CD4-positive, alpha-beta T cell treated with Interleukin-12 subunit alpha and Interleukin-12 subunit beta, for 1 hour (primary cell): ENCODE measurements at regions not wholly inside any gene's neighbourhood (a gene's known extent, or its start where the extent isn't known, plus 50 kb on each side); places are given as distances from the start of the nearest gene placed in this dataset.

ENCODE experiments used
- DNase-seq: peaks from one replicate; pipeline ENCODE4 v3.0.0-alpha.2; 2020

DNA sequence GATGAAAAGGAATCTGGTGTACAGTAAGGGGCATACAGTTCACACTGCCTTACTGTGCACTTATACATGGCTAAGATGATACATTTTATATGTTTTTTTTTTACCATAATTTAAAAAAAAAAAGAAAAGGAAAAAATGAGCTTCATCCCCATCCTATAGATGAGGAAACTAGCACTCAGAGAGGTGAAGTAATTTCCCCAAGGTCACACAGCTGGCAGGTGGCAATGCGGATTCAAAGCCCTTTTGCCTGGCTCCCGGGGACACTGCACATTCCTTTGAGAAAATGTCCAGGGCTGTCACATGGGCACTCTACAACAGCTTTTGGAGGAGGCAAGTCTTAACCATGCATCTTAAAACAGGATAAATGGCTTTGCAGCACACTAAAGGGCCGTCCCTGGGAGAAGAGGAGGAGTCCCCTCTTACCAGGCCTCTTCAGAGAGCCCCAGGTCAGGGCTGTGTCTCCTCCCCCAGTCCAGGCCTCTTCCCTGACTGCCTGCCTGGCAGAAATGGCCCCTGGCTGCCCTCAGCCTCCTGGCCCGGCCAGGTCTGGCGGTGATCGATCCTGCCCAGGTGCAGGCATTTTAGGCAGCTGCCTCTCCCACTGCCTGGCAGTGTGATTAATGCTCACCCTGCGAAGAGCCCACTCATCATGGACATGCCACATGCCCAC, 95.1 kb upstream of the LINGO1 start:
- DNase-seq, result no peak

GRCh38 chr15:77724715-77725114, 92.0 kb upstream of the LINGO1 start:
- DNase-seq, result no peak

DNA sequence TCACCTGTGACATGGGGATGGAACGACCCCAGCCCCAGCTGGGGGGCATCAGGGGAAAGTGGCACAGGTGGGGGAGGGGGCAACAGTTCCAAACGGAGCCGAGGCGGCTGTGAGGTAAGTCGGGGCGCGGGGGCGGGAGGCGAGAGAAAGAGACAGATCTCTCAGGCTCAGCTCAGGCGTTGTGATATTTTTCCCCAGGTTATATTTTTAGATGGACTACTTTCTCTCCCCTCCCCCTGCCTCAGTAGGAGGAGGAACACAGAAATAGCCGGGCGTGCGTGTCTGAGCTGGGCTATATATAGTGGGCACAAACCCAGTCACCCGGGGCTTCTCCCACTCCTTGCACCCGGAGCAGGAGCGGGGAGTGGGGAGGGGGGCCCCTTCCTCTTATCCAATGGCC, 91.0 kb upstream of the LINGO1 start:
- no peak for DNase-seq

DNA sequence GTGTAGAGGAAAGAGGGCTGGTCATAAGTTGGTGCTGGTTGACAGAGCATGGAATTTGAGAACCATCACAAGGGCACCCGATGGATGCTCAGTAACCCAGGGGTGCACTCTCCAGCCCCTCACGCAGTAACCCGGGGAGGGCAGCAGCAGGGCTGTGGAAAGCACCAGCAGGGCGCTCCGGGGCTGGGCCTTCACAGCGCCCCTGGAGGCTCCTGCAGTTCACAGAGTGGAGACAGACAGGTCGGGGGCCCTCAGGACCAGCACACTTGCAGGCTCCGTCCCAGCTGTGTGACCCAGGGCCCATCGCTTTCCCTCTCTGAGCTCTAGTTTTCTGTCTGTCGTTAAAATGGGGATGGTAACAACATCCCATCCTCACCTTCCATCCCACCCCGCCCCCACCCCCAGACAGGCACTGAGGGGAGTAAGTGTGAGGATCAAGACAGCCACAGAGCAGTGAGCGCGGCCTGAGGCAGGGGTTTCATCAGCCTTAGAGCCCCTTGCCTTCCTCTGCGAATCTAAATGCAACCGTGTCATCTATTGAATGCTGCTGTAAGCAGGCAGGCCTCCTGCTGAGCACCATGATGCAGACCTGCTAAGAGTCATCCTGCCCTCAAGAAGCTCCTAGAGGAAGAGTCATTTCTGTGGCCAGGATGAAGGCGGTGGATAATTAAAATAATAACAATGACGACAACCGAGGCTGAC, 90.2 kb upstream of the LINGO1 start:
- no peak for DNase-seq

DNA sequence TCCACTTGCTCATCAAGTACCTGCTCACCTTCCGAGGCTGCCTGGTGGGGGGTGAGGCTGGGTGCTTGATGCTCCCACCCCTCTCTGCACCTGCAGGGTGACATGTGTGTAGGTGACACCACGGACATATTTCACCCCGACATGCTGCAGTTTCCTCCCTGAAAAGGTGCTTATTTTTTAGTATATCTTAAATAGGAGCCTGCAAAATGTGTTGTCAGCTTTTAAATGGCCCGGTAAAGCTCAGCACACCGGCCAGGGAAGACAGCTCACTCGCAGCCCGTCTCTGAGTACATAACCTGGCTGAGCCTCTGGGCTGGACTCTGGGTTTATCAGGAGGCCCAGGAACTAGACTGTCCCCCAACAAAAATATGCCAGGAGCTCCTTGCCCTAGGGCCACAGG, 89.3 kb upstream of the LINGO1 start:
- DNase-seq, result no peak

GRCh38 chr15:77720655-77721054, 87.9 kb upstream of the LINGO1 start:
- no peak for DNase-seq

GRCh38 chr15:77720173-77720572, 87.5 kb upstream of the LINGO1 start:
- DNase-seq, result no peak

GRCh38 chr15:77719450-77719849, 86.7 kb upstream of the LINGO1 start:
- no peak for DNase-seq

GRCh38 chr15:77717333-77717990, 84.8 kb upstream of the LINGO1 start:
- no peak for DNase-seq

- no peak for DNase-seq
These were observed 84.1 kb upstream of the LINGO1 start for GRCh38 chr15:77716632-77717332.

DNA sequence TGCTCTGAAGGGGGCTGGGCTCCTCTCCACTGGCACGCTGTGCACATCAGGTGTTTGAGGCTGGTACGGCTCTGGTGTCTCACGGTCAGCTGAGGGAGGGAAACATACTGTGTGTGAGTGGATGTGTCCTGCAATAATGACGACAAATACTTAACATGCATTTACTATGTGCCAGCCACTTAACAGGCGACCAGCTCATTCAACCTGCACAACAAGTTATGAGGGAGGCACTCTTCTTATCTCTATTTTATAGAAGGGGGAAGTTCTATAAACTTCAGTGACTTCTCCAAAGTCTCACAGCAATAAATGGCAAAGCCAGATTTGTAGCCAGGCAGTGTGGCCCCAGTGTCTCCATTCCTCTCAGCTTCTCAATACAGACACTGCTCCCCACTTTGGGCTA, 83.1 kb upstream of the LINGO1 start:
- no peak for DNase-seq

DNA sequence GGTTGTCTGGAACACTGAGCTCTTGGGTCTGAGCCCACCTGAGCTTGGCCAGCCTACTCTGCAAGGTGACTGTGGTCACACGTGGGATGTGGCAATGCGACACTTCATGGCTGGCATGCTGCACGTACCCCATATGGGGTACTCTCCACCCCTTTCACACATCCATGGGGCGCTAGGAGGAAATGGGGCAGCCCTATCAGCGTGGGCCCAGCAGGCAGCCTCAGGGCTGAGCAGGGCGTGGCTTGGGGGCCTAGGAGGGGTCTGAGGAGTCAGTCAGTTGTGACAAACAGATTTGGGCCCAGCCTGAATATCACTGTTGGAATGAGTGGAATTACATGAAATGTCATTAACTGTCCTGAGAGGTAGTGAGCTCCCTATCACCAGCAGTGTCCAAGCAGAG, 82.3 kb upstream of the LINGO1 start:
- no peak for DNase-seq

DNA sequence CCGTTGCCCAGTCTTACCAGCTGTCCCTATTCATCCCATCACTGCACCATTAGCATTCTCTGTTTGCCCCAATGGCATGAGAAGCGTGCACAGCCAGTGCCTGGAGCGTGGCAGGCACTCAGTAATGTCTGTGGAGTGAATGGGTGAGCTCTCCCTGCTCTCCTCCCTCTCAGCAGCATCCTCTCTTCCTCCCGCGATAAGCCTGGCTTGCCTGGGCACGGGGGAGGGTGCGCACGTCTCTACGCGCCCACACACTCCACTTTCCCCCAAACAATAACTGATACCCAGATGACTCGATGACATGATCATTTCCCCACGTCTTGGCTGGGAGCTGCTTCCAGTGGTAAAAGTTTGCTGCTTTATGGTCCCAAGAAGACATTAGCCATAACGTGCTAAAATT, 81.8 kb upstream of the LINGO1 start:
- no peak for DNase-seq

DNA sequence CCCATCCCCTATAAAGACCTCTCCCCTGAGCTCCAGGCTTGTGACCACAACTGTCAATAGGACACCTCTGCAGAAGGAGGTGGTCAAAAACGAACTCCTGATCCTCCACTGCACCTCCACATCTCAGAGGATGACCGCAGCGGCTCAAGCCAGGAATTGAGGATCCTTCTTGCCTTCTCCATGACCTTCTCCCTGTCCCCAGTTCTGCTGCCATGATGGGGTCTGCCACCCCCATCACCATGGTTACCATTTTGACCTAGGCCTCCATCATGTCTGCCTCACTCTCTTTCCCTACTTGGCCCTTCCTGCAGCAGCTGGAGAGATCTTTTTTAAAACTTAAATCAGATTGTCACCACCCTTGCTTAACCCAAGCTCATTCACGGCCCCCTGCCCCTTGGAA, 81.3 kb upstream of the LINGO1 start:
- DNase-seq, result no peak

DNA sequence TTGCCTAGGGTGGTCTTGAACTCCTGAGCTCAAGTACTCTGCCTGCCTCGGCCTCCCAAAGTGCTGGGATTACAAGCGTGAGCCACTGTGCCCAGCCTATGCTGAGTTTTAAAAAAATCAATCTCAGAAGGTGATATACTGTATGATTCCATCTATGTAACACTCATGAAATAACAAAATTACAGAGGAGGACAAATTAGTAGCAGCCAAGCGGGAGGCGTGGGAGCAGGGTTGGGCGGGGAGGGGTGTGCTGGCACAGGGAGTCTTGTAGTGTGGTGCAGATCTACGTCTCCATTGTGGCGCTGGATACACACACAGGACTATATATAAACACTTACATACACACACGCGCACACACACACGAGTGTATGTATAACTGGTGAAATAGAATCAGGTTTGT, 80.6 kb upstream of the LINGO1 start:
- DNase-seq, result no peak

DNA sequence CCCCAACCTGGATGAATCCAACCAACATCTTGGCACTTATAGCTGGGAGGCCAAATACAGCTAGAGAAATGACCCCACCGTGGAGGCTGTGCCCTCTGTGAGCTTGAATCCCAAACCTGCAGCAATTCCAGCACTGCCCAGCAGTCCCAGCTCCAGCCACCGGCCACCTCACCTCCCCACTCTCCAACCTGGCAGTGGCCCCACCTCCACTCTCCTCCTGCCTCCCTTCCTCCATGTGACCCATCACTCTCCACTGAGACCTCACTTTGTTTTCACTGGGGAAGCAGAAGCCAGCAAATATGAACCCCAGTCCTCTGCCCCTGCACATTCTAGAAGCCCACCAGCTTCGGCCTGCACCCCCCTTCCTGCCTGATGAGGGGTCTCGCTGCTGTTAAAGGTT, 79.7 kb upstream of the LINGO1 start:
- DNase-seq, result no peak

- no peak for DNase-seq
These were observed 77.9 kb upstream of the LINGO1 start for GRCh38 chr15:77710637-77711036.

DNA sequence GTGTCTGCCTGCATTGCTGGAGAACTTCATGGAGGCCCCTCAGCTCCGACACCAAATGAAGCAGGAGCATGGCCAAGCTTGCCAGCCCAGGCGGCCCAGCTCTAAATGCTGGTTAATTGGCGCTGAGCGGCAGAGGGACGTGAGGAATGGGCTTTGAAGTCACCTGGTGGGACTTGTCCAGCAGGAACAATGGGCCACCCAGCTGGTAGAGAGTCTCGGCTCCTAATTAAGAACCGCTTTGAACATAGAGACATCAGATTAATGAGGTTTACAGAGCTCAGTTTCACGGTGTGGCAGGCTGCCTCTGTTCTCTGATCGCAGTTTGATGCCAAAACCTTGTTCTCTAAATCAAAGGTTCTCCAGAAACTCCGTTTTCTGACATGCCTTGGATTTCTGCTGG, 77.5 kb upstream of the LINGO1 start:
- DNase-seq, result no peak

DNA sequence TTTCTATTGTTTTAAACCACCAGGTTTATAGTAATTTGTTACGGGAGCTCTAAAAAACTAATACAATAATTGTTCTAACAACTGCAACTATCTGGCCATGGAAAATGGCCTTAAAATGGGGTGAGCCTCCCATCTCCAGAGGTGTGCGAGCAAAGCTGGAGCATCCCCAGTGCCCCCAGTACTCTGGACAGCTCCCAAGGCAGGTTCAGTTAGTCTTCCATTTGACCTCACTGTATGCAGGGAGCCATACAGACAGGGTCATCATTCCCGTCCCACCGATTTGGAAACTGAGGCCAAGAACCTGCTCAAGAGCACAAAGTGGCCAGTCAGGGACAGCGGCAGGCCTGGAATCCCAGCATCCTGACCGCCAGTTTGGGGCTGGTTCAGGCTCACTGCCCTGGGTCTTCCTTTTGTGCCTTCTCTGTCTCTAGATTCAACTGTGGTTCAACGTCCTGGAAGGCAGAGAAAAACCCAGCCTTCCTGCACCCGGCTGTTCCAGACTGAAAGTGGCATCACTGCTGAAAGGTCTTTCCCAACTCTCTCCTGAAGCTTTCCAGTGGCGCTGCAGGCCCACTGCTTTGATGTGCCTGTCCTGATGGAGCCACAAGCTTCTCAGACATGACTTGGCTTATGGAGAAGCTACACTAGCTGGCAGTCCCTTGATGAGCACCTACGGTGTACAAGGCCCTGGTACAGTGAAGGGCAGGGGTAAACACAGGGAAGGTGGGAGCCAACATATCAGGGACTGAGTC, 76.6 kb upstream of the LINGO1 start:
- DNase-seq, result no peak

DNA sequence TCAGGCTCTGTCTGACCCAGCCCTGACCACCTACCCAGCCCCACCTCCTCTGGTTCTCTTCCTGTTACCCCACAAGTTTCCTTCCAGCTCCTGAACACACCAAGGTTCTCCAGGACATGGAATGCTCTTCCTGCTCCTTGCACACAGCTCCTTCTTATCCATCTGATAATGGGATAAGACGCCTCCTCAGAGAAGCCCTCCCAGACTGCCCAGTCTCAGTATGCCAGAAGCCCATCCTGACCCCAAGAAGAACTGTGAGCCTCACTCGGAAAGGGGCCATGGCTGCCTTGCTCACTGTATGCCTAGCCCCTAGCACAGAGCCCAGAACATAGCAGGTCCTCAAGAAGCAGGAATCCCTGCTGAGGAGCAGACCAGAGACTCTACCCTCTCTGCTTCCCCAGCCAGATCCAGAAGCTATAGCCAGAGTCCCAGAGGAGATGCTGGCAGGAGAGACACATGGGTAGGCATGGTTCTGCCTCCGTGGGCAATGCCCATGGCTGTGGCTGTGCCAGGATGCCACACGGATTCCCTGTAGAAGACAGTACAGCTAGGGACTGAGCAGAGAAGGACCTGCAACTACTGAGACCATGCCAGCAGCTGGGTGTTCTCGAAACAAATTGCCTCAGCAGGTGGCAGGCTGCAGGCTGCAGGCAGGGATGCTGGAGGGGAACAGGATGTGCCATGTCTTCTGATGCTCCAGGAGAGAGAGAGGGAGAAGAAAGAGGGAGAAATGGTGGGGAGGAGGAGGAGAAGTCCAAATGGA, 74.0 kb upstream of the LINGO1 start:
- DNase-seq, result no peak

- no peak for DNase-seq
These were observed 69.7 kb upstream of the LINGO1 start for GRCh38 chr15:77702211-77702957.

DNA sequence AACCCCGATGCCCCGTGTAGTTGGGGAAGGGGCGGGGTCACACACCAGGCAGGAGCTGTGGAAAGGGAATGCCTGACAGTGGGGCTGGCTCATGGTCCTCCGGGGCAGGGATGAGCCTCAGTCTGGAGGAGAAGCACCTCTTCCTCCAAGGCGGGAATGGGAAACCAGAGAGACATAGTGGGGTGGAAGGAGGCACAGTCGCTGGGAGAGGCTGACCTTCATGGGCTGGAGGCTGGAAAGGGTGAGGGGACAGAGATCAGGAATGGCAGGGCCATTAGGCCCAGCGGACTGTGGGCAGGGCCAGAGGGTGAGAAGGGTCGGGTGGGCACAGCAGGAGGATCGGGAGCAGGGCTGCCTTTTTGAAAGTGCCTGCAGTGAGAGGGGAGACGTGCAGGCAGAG, 65.8 kb upstream of the LINGO1 start:
- no peak for DNase-seq
